Gastroesophageal sphincter (tissue), 4 donors: ENCODE measurements at regions not wholly inside any gene's neighbourhood (a gene's known extent, or its start where the extent isn't known, plus 50 kb on each side); places are given as distances from the start of the nearest gene placed in this dataset.

ENCODE experiments used
- ATAC-seq: fragments of 150-250 bp; one replicate; pipeline ENCODE4 v1.9.1; 2016; ENCODE audit warnings: mild to moderate bottlenecking, moderate library complexity
- H3K27ac ChIP-seq, 4 donors: fragments of 200-600 bp; sonication (generic) in 3 of 4; 1 replicate in 3 of 4; 2 replicates in 1 of 4; pipeline ENCODE4 v1.5.1; 2016 to 2019
- H3K27me3 ChIP-seq: fragments of 200-600 bp; sonication (generic); one replicate; pipeline ENCODE4 v1.5.1; 2019
- H3K36me3 ChIP-seq, 2 donors: fragments of 200-600 bp; sonication (generic); one replicate each; pipeline ENCODE4 v1.5.1; 2019; ENCODE audit warnings: control low read depth in 1 of 2
- H3K4me1 ChIP-seq, 3 donors: fragments of 200-600 bp; sonication (generic); 1 replicate in 2 of 3; 2 replicates in 1 of 3; pipeline ENCODE4 v1.5.1; 2016 to 2019; ENCODE audit warnings: control low read depth in 2 of 3
- H3K4me3 ChIP-seq, 2 donors: fragments of 200-600 bp; sonication (generic); one replicate each; pipeline ENCODE4 v1.5.1; 2019; ENCODE audit warnings: mild to moderate bottlenecking in 1 of 2, moderate library complexity in 1 of 2
- H3K9me3 ChIP-seq, 3 donors: fragments of 200-600 bp; sonication (generic); one replicate each; pipeline ENCODE4 v1.5.1; 2017 to 2019; ENCODE audit warnings: control low read depth in 2 of 3
- EP300 ChIP-seq: sonication (generic); formaldehyde crosslinking; IDR thresholded peaks from one replicate; pipeline ENCODE4 v1.6.1; 2017; ENCODE audit warnings: antibody characterized with exemption, mild to moderate bottlenecking
- POLR2A ChIP-seq, 2 donors: fragments of 450-650 bp; IDR thresholded peaks; one replicate each; pipeline ENCODE4 v1.6.1; 2017; ENCODE audit warnings: antibody characterized with exemption in 2 of 2, mild to moderate bottlenecking in 2 of 2, moderate library complexity in 1 of 2
- POLR2AphosphoS5 ChIP-seq: sonication (generic); formaldehyde crosslinking; IDR thresholded peaks from one replicate; pipeline ENCODE4 v1.6.1; 2017; ENCODE audit warnings: antibody characterized with exemption
- WGBS, 2 donors: methylation state at CpG; one replicate each; pipeline ENCODE4 v1.1.5; 2018; ENCODE audit warnings: low coverage in 1 of 2; 5-methylcytosine and 5-hydroxymethylcytosine counted together
- TF ChIP-seq, protein P1 (sequence below), 4 experiments: fragments of 200-600 bp in 2 of 4; fragments of 450-650 bp in 2 of 4; sonication (generic) in 1 of 4; IDR thresholded peaks; one replicate each; pipeline ENCODE4 v1.5.1; 2017 to 2019; ENCODE audit warnings: antibody characterized with exemption in 4 of 4, mild to moderate bottlenecking in 2 of 4, moderate library complexity in 2 of 4

DNA sequence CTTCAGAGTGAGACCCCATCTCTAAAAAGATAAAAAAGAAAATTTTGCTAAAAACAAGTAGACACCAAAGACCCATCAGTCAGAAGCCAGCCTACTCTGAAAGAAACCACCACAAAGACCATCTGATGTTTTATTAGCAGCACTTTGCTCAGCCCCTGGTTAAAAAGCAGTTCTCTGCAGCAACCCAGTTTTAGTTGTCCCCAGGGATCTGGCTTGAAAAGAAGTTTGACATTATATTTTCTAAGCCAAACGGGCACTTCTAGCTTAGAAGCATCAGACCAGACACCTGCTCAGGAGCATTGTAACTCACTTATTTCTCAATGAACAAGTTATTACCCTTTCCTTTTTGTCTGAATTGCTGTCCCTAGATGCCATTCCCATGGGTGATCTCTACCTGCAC, 164.2 kb upstream of the ETAA1 start:
- Histone ChIP-seq H3K9me3 (no peaks in the 10 kb centered on the region), H3K4me1 (peaks cover 0 to 24% (median 0%) of the 10 kb centered on the region in 3 donors), H3K4me3 (no peak overlapping the region), H3K36me3 (no peaks in the 10 kb centered on the region), H3K27ac (no peak overlapping the region), H3K27me3 (no peaks in the 10 kb centered on the region)
- ATAC-seq: no peak
- TF ChIP-seq, protein P1, sequence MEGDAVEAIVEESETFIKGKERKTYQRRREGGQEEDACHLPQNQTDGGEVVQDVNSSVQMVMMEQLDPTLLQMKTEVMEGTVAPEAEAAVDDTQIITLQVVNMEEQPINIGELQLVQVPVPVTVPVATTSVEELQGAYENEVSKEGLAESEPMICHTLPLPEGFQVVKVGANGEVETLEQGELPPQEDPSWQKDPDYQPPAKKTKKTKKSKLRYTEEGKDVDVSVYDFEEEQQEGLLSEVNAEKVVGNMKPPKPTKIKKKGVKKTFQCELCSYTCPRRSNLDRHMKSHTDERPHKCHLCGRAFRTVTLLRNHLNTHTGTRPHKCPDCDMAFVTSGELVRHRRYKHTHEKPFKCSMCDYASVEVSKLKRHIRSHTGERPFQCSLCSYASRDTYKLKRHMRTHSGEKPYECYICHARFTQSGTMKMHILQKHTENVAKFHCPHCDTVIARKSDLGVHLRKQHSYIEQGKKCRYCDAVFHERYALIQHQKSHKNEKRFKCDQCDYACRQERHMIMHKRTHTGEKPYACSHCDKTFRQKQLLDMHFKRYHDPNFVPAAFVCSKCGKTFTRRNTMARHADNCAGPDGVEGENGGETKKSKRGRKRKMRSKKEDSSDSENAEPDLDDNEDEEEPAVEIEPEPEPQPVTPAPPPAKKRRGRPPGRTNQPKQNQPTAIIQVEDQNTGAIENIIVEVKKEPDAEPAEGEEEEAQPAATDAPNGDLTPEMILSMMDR (IDR thresholded peaks at IDR 0.05): no peak
- no peak for TF ChIP-seq POLR2A (IDR thresholded peaks at IDR 0.05)
- TF ChIP-seq POLR2AphosphoS5: no peak
- no peak for TF ChIP-seq EP300
- WGBS, 2 donors: 78 to 100% methylated on average over 1 of the region's 1 CpG

DNA sequence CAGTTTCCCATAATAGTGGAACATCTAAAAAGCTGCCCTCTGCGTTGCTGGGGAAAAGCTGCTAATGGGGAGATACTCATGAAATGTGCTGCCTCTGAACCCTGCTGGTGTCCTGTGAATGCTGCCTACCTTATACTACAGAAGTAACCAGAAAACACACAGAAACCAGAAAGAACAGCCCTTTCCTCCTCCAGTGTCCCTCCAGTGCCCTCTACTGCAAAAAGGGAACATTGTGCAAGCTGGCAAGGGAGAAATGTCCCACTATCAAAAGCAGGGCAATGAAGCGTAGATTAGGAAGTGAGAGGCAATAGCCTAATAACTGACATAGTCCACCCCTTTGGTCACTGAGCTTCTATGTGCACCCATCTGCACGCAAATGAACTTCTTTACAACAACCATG, 162.7 kb upstream of the ETAA1 start:
- Histone ChIP-seq H3K27ac (no peak overlapping the region), H3K27me3 (no peaks in the 10 kb centered on the region), H3K36me3 (no peaks in the 10 kb centered on the region), H3K4me1 (peaks cover 0 to 24% (median 0%) of the 10 kb centered on the region in 3 donors), H3K9me3 (no peaks in the 10 kb centered on the region), H3K4me3 (no peak overlapping the region)
- ATAC-seq: no peak
- TF ChIP-seq, protein P1 (IDR thresholded peaks at IDR 0.05): peak; percentile 11 to 64 (median 54)
- TF ChIP-seq POLR2AphosphoS5: no peak
- WGBS, 2 donors: 92 to 95% methylated on average over 2 to 3 of the region's 3 CpGs

DNA sequence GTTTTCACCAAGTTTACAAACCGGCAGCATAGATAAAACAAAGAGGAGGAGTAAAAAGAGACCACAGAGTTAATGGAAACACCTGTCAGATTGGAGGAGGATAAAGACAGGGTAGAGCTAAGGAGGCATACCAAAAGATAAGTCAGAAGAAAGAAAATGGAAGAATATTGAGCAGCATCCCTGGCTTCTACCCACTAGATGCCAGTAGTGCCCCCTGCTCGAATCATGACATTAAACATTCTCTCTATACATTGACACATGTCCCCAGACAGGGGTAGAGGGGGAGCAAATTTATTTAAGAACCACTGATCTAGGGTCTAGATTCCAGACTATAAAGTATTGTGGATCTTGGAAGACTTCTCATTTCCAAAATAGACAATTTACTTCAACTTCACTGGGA, 159.8 kb upstream of the ETAA1 start:
- H3K9me3 ChIP-seq: no peaks in the 10 kb centered on the region
- H3K36me3 ChIP-seq: no peaks in the 10 kb centered on the region
- H3K27me3 ChIP-seq: no peaks in the 10 kb centered on the region
- H3K27ac ChIP-seq: no peak overlapping the region
- 65 to 81% methylated on average over 2 of the region's 2 CpGs for WGBS, 2 donors
- no peak overlapping the region for H3K4me3 ChIP-seq
- no peak for TF ChIP-seq POLR2A (IDR thresholded peaks at IDR 0.05)
- no peak for TF ChIP-seq EP300
- TF ChIP-seq, protein P1 (IDR thresholded peaks at IDR 0.05): no peak
- TF ChIP-seq POLR2AphosphoS5: no peak
- no peak for ATAC-seq
- H3K4me1 ChIP-seq: peaks cover 0 to 24% (median 0%) of the 10 kb centered on the region in 3 donors

DNA sequence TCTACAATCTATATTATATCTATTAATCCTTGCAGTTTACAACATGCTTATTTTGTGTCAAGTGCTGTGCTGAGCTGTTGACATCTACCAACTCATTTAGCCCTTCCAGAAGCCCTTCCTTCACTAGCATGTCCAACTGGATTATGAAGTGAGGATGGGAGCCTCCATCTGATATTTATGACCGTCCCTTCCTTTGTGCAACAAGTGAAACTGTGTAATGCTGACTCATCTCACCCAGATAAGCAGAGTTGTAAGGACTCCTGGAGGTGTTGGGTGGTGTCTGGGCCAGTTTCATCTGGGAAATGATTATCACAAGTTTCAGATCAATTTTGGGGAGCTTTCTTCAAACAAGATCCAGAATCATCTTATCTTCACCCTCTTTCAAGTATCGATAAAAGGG, 156.6 kb upstream of the ETAA1 start:
- Histone ChIP-seq H3K4me3 (no peak overlapping the region), H3K4me1 (peaks cover 0 to 10% (median 0%) of the 10 kb centered on the region in 3 donors), H3K27me3 (no peaks in the 10 kb centered on the region), H3K9me3 (no peaks in the 10 kb centered on the region), H3K36me3 (no peaks in the 10 kb centered on the region), H3K27ac (no peak overlapping the region)
- WGBS, 2 donors: 67 to 78% methylated on average over 1 to 2 of the region's 2 CpGs
- TF ChIP-seq EP300 (no peak), POLR2AphosphoS5 (no peak), POLR2A (IDR thresholded peaks at IDR 0.05) (no peak)
- TF ChIP-seq, protein P1 (IDR thresholded peaks at IDR 0.05): no peak
- ATAC-seq: no peak

DNA sequence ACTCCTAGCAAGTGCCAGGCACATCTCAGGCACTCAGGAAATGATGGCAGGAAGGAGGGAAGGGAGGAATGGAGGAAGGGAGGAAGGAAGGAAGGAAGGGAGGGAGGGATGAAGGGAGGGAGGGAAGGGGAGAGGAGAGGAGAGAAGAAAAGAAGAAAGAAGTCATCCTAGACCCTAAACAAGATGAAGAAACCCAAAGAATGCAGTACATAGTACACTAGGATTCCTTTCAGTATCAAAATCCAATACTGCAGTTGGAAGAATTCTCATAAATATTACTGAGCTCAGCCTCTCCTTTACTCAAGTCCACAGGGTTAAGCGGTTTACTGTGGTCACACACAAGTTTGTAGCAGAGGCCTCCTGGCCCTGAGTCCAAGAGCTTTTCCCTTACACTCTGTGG, 155.7 kb upstream of the ETAA1 start:
- ATAC-seq: no peak
- TF ChIP-seq POLR2A (IDR thresholded peaks at IDR 0.05): no peak
- TF ChIP-seq, protein P1 (IDR thresholded peaks at IDR 0.05): no peak
- Histone ChIP-seq H3K36me3 (no peaks in the 10 kb centered on the region), H3K9me3 (no peaks in the 10 kb centered on the region), H3K27ac (no peak overlapping the region), H3K27me3 (no peaks in the 10 kb centered on the region), H3K4me3 (no peak overlapping the region), H3K4me1 (peaks cover 0 to under 1% (median 0%) of the 10 kb centered on the region in 3 donors)
- 86 to 100% methylated on average over 1 of the region's 1 CpG for WGBS, 2 donors
